ENCODE measurements at regions not wholly inside any gene's neighbourhood (a gene's known extent, or its start where the extent isn't known, plus 50 kb on each side); places are given as distances from the start of the nearest gene placed in this dataset.

DNA sequence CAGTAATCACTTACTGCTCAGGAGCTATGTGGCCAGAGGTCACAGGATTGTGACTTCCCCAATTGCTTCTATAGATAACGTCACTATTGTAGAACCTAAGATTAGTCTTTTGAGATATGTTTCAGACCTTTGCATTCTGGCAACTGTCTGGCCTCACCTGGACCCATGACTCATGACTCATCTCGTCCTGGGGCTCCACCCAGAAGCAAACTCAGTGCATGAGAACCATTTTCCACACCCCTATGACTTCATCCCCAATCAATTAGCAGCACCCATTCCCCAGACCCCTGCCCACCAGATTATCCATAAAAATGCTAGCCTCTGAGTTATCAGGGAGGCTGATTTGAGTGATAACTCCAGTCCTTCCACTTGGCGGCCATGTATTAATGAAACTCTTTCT, 186.9 kb downstream of the EMP1 start:
- no peak for DNase-seq (ENCODE audit: low read depth)

DNA sequence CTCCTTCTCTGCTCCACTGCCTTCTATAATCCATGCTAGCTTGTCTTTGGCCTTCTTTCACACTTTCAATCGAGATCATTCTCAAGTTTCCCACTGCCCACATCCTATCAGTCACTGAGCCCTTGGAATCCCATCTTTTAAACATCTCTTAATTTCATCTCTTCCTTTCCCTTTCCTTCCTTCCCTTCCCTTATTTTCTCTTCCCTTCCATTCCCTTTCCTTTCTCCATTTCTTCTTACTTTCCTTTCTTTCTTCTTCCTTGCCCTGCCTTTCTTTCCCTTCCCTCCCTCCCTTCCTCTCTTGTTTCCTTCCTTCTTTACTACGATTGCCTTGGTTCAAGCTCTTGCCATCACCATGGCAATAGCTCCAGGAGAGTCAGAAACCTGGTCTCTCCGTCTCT, 183.8 kb downstream of the EMP1 start:
- DNase-seq (ENCODE audit: low read depth): no peak

DNA sequence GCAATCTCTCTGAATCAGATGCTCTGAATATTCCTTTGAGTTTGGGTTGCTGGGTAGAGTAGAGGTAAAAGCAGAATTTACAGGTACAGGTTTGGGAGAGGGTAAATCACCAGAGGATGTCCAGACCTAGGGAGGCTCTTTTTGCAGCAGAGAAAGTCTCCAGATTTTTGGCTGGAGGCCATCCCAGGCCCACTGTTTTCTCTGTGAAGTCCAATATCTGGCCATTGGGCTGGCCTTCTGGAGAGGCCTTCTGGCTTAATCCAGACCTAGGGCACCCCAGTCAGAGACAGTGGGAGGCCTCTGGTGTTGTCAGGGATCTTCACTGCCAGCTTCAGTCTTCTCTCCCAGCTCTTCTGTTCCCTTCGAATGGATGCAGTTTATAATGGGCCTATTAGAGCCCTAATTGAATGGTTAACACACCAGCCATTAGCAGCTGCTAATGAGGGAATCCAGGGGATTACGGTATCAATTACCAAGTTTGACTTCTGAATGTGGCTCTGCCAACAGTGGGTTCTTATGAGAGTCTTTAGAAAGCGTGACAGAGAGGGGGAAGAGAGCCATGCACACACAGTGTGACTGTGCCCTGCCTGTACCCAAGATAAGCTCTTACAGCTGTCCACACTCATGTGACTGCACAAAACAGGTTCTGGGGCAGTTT, 183.1 kb downstream of the EMP1 start:
- DNase-seq (ENCODE audit: low read depth): no peak

DNA sequence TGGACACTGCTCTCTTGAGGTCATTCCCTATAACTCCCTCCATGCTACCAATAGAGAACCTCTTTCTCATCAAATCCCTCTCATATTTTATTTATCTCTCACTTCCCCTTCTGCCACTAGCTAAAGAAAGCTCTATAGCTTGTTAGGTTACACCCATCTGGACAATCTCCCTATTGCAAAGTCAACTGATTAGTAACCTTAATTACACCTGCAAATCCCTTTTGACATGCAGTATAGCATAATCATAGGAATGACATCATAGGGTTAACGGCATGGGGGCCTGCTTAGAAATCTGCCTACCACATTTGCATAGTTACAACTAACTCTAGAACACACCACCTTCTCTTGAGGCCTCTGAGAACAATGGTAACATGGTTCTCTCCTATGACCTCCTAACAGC, 181.2 kb downstream of the EMP1 start:
- DNase-seq (ENCODE audit: low read depth): no peak

DNA sequence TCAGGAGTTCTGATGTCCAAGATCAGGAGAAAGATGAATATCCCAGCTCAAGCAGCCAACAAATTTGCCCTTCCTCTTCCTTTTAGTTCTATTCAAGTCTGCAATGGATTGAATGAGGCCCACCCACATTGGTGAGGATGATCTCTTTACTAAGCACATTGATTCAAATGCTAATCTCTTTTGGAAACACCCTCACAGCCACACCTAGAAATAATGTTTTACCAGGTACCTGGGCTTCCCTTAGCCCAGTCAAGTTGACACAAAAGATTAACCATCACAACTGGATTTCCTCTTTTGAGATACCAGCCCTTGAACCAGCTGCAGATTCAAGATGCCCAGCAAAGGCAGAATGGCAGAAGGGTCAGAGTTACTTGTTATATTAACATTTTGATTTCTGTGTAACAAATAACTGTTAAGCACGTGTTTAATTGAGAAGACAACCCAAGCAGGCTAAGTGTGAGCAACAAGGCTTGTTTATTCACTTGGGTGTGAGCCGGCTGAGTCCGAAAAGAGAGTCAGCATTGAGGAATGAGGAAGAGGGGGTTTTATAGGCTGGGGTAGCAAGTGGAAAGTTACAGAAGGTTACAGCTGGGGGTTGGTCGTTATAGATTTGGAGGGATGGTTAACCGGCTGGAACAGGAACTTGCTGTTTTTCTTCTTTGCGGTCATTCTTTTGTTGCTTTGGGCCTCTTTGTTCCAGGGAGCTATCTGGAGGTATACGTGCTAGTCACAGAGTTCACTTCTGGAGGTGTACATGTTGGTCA, 180.3 kb downstream of the EMP1 start:
- DNase-seq (ENCODE audit: low read depth): no peak

DNA sequence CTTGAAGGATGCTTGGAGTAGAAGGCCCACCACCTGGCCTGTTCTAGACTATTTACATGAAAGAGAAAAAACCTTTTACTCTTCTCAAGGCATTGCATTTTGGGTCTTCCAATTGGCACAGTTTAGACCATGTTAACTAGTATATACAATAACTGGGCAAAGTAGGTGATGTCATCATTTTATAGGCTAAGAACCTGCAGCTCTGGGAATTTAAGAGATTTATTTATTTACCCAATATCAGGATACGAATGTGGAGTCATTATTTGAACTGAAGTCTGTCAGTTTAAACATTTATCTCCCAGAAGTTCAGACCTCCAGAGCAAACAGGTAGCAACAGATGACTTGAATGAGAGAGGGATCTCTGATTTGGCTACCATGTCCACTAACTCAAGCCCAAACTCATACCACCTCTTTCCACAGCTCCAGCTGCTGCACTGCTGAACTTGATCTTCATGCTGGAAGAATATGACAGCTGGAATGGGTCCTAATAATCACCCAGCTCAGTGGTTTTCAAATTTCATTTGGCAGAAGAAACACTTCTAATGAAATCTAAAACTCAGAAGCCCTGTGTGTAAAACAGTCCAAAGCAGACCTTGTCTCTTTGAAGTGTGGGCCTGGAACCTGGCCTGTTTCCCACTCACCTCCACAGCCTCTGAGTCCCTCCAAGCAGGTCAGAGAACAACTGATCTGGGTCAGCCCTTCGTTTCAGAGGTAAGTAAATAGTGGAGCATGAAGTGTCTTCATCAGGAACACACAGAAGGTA, 179.2 kb downstream of the EMP1 start:
- DNase-seq (ENCODE audit: low read depth): no peak

DNA sequence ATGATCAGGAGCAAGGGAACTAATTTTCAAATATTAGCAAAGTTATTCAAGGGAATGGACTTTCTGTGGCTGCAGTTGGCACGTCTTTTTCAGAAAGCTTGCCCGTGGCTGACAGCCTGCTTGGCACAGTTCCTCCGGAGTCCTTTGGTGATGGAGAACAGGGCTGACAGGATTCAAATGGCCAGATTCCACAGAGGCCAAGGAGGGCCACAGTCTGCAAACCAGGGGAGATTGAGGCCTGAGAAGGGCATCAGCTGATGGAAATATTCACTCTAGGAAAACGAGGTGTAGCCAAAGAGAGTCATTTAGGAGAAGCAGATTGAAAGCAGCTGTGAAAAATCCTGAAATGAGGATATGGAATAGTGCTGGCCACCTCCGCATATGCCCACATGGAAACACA, 178.3 kb downstream of the EMP1 start:
- no peak for DNase-seq (ENCODE audit: low read depth)

DNA sequence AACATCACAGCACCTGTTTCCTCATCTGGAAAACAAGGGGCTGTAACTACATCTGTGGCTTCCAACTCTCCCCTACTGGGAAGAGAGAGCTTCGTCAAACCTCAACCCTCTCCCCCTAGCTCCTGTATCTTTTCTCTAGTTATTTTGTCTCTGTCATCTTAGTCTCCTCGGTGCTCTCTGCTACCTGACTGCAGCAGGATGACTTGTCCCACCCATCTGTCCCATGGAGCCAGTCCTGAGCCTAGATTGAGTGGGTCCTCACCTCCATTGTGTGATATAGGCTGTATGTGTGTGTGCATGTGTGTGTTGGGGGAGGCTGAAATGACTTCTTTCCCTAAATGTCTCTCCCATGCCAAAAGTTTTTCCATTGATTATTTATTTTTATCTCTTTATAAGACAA, 177.3 kb downstream of the EMP1 start:
- no peak for DNase-seq (ENCODE audit: low read depth)

DNA sequence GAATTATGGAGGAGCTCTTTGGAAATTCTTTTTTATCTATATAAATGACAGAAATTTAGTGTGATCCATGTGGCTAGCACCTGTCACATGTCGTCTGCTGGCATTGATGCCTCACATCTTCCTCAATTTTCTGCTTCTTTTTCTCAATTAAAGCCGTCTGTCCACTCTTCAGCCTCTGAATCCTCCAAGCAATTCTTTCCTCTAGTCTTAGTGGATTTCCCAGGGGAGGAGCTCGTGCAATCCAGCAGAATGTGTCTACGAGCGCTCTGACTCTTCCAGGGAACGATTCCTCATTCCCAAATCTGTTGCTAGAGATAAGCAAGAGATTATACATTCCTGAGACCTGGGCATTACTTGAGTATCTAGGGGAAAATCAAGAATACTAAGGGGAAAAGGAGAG, 176.6 kb downstream of the EMP1 start:
- DNase-seq (ENCODE audit: low read depth): no peak

DNA sequence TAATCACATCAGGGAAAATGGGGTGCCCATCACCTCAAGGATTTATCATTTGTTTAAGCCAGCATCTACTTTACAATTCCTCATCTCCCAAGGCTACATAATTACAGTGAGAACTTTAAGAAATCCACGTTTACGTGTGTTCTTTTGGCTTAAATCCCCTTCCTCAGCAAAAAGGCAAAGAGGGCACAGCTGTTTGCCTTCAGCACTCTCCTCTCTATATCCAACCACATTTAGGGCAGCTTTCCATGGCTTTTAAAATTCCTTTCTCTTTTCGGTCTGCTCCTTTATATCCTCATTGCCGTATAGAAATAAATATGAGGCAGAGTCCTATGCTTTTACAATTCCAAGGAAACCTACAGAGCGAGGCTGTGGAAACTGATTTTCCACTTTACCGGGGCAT, 175.9 kb downstream of the EMP1 start:
- no peak for DNase-seq (ENCODE audit: low read depth)

DNA sequence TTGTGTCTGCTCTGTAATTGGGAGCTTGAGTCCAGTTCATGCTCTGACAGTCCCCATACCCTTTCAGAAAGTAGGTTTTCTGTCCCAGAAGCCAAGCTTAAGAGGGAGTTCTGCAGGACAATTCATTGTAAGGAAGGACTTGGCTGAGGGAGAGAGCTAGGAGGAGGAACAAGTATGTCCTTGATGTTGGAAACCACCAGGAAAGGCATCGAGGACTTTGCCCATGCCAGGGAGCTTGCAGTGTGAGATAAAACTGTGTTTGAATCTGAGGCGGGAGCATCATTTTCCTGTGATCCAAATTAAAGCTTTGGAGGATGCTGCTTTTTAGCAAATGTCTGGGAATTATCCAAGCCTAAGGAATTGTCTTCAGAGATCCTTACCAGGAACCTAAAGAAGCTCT, 175.3 kb downstream of the EMP1 start:
- no peak for DNase-seq (ENCODE audit: low read depth)

DNA sequence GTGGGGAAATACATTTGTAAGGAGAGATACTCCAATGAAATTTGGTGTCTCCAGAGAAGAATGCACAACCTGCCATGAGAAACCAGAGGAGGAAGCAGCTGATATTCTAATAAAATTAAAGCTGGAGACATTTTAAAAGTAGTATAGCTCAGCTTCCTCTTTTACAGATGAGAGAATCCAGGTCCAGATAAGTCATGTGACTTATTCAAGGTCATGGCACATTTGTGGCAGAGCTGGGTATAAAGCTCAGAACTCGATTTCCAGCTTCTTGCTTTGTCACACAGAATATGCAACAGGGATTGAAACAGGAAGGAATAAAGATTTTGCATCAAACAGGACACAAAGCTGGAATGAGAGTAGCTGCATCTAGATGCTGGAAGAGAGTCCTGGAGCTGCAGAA, 174.8 kb downstream of the EMP1 start:
- DNase-seq (ENCODE audit: low read depth): no peak

DNA sequence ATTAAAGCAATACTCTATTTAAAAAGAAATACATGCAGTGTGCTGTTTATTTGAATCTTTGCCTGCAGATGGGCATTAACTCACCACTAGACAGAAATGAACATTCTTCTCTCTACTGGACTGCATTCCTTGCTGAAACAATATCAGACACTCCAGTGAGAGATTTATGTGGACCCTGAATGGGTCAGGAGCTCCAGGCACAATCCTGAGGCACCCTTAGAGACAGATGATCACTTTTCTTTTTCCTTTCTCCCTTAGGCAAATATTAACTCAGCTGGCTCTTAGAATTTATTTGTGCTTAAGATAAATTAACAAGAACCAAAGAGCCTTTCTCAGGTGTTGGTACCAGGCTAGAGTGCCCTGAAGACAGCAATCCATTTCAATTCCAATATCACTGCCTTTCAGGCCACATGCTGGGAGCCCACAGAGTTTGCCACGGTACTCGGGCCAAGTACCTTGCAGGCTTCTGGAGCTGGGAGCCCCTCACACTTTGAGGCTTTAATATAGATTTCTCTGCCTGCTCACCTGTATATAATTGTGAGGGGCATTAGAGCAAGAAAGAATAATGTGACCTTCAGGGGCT, 173.0 kb downstream of the EMP1 start:
- DNase-seq (ENCODE audit: low read depth): no peak

DNA sequence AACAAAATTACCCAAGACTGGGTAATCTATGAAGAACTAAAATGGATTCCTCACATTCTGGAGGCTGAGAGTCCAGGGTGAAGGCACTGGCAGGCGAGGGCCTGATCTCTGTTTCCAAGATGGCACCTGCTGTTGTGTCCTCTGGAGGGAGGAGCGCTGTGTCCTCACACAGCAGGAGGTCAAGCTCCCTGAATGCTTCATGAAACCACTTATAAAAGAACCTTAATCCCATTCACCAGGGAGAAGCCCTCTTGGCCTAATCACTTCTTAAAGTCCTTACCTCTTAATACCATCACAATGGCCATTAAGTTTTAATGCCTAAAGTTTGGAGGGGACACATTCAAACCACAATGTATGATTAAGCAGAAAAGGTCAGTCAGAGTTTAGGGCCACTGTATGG, 172.4 kb downstream of the EMP1 start:
- DNase-seq (ENCODE audit: low read depth): no peak

DNA sequence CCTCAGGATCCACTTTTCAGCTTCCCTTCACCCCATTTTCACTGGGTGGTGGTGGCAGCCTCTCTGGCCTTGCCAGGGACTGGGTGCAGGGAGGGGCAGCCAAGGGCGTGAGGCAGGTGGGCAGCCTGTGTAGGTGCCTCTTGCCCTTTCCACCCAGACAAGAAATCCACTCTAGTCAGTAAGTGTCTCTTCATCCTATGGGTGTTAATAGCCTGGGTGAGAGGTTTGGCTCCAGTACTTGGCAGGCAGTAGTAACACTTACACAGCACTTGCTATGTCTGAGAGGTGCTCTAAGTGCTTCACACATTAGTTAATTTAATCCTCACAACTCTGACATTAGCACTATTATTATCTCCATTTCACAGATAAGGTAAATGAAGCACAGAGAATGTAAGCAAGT, 171.9 kb downstream of the EMP1 start:
- DNase-seq (ENCODE audit: low read depth): no peak

DNA sequence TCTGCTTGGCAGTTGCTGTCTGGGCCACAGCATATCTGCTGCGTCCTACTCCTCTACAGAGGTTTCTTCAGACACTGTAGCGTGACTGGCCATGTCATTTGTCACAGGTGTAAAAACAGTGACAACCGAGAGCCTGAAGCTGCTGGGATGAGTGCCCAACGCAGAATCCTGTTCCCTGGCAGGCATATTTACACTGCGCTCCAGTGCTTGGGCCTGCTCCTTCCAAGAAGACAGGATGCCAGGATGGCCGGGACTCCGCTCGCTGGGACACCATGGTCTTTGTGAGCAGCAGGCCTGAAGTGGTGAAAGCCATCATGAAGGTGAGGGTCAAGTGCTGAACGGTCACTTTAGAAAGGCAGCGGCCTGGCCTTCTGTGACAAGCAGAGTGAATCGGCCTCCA, 171.4 kb downstream of the EMP1 start:
- DNase-seq (ENCODE audit: low read depth): no peak

DNA sequence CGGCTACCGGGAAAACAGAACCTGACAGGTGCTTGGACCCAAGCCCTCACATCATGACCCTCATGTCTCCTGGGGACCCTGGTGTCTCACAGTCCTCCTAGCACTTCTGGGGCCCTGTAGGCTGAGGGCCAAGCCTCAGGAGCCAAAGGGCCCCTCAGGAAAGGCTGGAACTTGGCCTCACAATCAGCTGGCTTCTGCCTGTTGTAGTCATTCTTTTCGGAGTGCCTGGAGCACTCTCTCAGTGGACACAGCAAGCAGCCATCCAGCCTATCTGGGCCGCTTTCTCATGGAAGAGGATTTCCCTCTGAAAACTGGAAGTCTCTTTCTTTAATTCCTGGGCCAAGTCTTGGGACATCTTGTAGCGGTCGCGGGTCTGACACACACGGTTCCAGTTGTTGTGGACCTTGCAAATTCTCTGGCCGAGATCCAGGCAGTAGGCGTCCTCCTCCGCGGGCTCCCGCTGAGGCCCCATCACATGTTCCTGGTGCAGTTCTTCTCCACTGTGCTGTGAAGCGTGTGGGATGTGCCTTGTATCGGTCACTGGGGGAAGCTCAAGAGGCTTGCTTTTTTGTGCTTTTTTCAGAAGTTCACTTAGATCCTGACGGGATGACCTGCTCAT, 169.3 kb downstream of the EMP1 start:
- no peak for DNase-seq (ENCODE audit: low read depth)

DNA sequence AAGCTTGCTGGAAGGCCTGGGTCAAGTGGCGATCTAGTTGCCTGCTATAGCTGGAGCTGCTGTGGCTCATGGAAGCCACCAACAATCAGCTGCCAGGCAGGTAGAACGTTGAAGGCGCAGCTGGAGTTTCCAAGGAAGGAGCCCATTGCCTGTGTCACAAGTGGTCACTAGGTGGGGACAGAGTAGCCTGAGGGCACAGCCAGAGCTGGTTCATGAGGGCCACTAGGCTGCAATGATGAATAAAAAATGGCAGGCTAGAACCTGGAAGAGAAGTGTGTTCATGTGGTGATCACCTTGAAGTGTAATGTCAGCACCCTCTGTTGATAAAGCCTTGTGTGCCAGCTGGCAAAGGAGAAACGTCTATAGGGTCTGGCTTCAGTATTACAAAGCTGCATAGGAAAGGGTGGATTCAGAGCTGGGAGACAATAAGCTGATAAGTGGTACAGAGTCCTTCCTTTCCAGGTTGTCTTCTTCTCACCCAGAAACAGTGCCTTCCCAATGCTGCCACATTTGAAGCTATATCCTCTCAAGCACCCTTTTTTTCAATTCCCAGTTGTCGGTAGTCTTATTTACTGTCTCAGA, 165.8 kb downstream of the EMP1 start:
- DNase-seq (ENCODE audit: low read depth): peak; percentile 18

DNA sequence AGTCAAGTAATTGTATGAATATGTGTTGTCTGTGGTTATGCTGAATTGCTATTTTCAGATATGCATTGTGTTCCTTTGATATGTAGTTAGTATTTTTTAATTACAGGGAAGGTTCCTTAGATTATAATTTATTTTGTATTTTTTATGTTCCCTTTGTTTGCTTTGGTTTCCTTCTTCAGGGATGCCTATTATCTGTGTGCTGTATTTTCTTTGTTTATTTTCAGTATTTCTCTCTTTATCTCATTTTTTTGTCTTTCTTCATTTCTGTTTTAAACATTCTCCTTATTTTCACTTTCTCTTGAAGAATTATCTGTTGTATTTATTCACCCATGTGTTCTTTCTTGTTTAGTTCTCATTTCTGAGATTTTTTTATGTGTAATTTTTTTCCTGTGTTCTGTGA, 163.1 kb downstream of the EMP1 start:
- no peak for DNase-seq (ENCODE audit: low read depth)

DNA sequence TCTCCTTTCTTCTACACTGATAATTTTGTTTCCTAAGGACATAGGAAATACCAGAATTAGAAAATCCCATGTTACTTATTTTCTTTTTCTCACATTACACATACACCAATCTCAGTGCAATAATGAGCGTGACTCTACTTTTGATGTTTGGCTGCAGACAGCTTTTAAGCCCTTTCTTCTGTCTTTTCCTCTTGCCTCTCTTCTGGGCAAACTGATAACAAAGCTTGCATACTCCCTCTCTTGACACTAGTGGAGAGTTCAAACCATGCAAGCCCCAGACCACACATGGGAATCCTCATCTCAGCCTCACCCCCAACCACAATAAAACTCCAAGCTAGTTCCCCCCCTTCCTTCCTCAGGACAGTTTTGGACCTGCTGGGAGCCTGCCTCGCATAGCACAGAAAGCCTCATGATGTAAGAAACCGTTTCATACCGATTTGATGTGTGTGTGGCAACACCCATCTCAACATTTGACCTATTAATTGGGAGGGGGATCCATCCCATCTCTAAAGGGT, 161.9 kb downstream of the EMP1 start:
- no peak for DNase-seq (ENCODE audit: low read depth)

DNA sequence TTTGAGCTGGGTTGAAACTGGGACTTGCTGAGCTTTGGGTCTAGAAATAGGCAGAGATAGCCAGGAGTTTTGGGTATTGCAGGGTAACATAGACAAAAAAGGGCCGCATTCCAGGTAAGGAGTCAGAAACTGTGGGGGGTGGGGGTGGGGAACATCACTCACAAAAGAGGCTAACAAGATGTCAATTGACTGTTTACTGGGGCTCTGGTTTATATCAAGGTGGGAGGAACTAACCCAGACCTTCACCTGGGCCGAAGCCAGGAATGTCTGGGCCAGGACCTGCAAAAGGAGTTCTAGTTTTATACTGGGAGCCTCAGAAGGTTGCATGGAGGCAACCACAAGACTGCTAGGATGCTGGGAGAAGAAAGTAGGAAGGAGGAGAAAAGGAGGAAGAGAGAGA, 154.4 kb downstream of the EMP1 start:
- no peak for DNase-seq (ENCODE audit: low read depth)

DNA sequence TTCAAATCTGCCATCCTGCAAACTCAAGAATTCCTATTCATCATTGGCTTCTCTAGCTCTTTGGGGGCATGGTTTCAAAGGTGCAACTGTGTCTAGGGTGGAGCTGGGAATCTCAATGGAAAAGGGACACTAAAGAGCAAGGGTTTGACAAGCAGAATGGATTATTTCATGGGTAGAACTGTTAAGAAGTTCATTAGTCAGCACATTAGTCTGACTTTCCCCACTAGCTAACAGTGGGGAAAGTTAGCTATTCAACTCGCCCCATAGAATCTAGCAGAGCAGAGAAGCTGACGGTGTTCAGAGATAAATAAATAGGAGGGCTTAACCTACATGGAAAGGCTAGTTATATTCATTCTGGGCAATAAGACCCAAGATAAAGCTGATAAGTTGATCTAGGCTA, 153.9 kb downstream of the EMP1 start:
- no peak for DNase-seq (ENCODE audit: low read depth)
